ENCODE measurements at regions not wholly inside any gene's neighbourhood (a gene's known extent, or its start where the extent isn't known, plus 50 kb on each side); places are given as distances from the start of the nearest gene placed in this dataset.

DNA sequence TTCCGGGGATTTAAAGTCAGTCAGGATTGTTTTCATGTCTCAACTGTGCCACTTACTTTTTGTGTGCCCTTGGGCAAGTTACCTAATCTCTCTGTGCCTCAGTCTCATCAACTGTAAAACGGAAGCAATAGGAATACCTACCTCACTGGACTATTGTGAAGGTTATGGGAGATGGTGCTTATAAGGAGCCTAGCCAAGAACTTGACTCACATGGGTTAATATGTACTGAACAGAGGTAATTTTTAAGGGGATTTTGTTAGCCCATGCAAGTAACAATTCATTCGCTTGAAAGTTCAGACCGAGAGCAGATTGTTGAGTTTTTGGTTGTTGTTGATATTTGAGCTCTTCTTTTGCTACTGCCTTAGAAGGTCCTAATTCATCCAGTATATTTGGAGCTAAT, 202.9 kb downstream of the ZNF365 start:
- Histone ChIP-seq H3K4me1 (ENCODE audit: insufficient read depth, low read length) (no peaks in the 10 kb centered on the region), H3K9me3 (ENCODE audit: low read length) (no peaks in the 10 kb centered on the region), H2AFZ (ENCODE audit: low read depth, low read length) (no peak overlapping the region), H3K36me3 (ENCODE audit: insufficient read depth, low read length) (no peaks in the 10 kb centered on the region), H3K27me3 (ENCODE audit: insufficient read depth, low read length) (no peaks in the 10 kb centered on the region), H3K4me3 (ENCODE audit: low read length) (no peak overlapping the region)

DNA sequence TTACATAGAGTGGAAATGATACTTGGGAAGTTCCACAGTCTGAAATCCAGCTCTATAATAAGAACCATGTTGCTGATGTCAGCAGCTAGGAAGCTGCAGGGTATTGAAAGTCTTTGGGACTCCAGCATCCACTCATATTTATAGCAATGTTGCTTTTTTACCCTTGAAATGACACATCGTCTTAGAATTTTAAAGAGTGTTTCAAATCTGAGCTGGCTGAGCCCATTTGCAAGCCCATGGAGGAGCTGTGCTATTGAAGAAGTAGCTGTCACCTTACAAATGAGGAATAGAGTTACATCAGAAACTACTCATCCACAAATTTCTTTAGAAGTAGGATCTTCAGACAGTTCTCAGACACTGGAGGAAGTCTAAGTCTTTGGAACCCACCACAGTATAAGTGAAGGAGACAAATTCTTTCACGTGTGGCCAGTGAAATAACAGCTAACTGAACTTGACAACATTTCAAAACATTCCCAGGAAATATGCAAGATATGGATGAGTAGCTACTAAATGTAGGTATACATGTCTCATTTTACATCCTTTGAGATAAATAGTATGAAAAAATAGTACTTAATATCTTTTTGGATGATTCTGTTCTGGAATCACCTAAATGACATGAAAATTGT, 203.6 kb downstream of the ZNF365 start:
- Histone ChIP-seq H3K27me3 (ENCODE audit: insufficient read depth, low read length) (no peaks in the 10 kb centered on the region), H2AFZ (ENCODE audit: low read depth, low read length) (no peak overlapping the region), H3K4me1 (ENCODE audit: insufficient read depth, low read length) (no peaks in the 10 kb centered on the region), H3K4me3 (ENCODE audit: low read length) (no peak overlapping the region), H3K9me3 (ENCODE audit: low read length) (no peaks in the 10 kb centered on the region), H3K36me3 (ENCODE audit: insufficient read depth, low read length) (no peaks in the 10 kb centered on the region)

DNA sequence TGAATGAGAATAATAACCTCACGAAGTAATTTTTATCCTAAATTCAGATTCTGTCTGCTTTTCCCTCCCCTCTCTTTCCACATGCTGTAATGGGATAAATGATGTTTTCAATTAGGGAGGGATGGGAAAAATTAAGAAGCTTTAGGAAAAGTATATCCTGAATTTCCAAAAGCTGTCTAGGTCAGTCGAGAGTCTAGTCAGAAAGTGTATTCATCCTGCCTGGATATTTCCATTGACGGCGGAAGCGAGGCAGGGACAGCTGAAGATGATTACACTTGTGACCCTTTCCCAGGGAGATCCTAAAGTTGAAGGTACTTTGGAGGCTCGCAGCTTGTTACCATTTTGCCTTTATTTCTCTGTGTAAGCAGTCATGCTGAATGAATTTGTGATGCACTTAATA, 204.1 kb downstream of the ZNF365 start:
- Histone ChIP-seq H2AFZ (ENCODE audit: low read depth, low read length) (no peak overlapping the region), H3K4me3 (ENCODE audit: low read length) (no peak overlapping the region)

DNA sequence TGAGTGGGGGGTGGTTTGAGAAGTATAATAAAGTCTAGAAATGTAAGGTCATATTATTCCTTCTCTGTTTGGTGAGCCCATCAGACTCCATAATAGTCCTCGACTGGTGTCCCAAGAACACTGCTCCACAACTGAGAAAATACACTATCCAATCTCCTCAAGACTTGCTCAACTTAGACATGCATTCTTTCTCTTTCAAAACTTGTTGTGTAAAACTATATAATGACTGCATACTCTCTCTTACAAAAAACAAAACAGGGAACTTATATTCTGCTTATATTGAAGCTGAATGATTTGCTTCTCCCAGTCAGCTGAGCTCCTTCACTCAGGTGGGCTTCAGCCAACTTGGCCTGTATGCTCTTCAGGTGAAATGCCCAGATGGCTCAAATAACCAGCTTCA, 204.7 kb downstream of the ZNF365 start:
- Histone ChIP-seq H3K9me3 (ENCODE audit: low read length) (no peaks in the 10 kb centered on the region), H3K4me3 (ENCODE audit: low read length) (no peak overlapping the region), H3K36me3 (ENCODE audit: insufficient read depth, low read length) (no peaks in the 10 kb centered on the region), H3K4me1 (ENCODE audit: insufficient read depth, low read length) (no peaks in the 10 kb centered on the region), H3K27me3 (ENCODE audit: insufficient read depth, low read length) (no peaks in the 10 kb centered on the region), H2AFZ (ENCODE audit: low read depth, low read length) (no peak overlapping the region)

More for the DNA sequence above, 204.1 kb downstream of the ZNF365 start:
- Histone ChIP-seq H3K27me3 (ENCODE audit: insufficient read depth, low read length) (no peaks in the 10 kb centered on the region), H3K9me3 (ENCODE audit: low read length) (no peaks in the 10 kb centered on the region), H3K36me3 (ENCODE audit: insufficient read depth, low read length) (no peaks in the 10 kb centered on the region), H3K4me1 (ENCODE audit: insufficient read depth, low read length) (no peaks in the 10 kb centered on the region)

DNA sequence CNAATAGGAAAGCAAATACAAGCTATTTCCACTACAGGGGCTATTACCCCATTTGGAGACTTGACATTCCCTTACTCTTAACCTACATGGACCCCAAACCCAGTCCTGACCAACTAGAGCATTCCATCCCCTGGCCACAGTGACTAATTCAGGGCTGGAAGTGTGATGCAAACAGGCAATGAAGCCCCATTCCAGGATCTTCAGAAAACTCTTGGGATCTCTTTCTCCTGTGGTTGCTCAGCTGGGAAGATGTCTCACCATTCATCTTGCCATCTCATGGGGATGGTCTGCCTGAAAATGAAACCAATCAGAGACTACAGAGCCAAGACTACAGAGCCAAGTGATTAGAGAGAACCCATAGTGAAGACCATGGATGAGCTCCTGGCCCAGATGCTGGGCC, 206.2 kb downstream of the ZNF365 start:
- H2AFZ ChIP-seq (ENCODE audit: low read depth, low read length) = no peak overlapping the region
- H3K27me3 ChIP-seq (ENCODE audit: insufficient read depth, low read length) = peaks cover under 1% of the 10 kb centered on the region
- H3K4me1 ChIP-seq (ENCODE audit: insufficient read depth, low read length) = no peaks in the 10 kb centered on the region
- H3K4me3 ChIP-seq (ENCODE audit: low read length) = no peak overlapping the region
- H3K9me3 ChIP-seq (ENCODE audit: low read length) = no peaks in the 10 kb centered on the region
- H3K36me3 ChIP-seq (ENCODE audit: insufficient read depth, low read length) = no peaks in the 10 kb centered on the region

DNA sequence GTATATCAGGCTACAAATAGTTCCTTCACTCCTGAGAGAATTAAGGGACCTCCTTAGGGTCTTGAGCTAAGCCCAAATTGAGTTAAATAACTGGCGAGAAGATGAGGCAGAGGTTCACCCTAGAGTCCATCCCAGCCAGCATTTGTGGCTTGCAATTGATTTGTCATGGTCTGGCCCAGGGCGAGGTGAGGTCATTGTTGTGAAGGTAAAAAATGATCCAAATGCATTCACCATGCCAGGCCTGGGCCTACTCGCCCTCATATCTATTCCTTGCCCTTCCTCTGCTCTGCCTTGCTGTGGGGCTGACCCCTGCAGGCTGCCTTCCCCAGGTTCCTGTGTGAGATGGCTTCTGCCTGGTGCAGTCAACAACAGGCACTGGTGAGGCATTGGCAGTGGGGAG, 207.2 kb downstream of the ZNF365 start:
- no peak overlapping the region for H2AFZ ChIP-seq (ENCODE audit: low read depth, low read length)
- no peaks in the 10 kb centered on the region for H3K36me3 ChIP-seq (ENCODE audit: insufficient read depth, low read length)
- H3K4me1 ChIP-seq (ENCODE audit: insufficient read depth, low read length) = no peaks in the 10 kb centered on the region
- H3K9me3 ChIP-seq (ENCODE audit: low read length) = no peaks in the 10 kb centered on the region
- peaks cover 2% of the 10 kb centered on the region for H3K27me3 ChIP-seq (ENCODE audit: insufficient read depth, low read length)
- no peak overlapping the region for H3K4me3 ChIP-seq (ENCODE audit: low read length)

DNA sequence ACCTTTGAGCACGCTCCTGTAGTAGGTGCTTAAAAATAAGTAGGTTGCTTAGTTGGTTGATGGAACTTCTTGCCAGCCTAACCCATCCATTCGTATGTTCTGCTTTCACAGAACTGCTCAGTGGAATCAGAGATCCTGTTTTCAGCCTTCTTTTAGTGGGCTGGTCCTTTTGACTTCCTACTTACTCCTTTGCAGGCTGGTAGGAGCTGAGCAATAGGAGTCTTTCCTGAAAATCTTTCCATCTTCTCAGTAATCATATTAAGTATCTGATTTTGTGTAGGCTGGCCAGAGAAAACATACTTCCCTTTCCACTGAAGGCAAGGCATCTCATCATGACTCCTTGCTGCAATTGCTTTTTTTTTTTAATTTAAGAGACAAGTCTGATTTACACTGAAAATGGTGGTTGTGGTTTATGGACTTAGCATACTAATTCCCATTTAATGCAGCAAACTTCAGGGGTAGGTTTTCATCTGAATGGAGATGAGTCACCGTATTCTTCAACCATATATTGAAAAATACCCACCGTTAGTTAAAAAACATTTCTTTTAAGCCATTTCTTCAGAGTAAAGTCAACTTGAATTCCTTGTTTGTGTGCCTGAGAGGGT, 208.0 kb downstream of the ZNF365 start:
- Histone ChIP-seq H3K4me3 (ENCODE audit: low read length) (no peak overlapping the region), H3K9me3 (ENCODE audit: low read length) (no peaks in the 10 kb centered on the region), H3K27me3 (ENCODE audit: insufficient read depth, low read length) (peaks cover 2% of the 10 kb centered on the region), H3K36me3 (ENCODE audit: insufficient read depth, low read length) (no peaks in the 10 kb centered on the region), H2AFZ (ENCODE audit: low read depth, low read length) (no peak overlapping the region), H3K4me1 (ENCODE audit: insufficient read depth, low read length) (no peaks in the 10 kb centered on the region)

DNA sequence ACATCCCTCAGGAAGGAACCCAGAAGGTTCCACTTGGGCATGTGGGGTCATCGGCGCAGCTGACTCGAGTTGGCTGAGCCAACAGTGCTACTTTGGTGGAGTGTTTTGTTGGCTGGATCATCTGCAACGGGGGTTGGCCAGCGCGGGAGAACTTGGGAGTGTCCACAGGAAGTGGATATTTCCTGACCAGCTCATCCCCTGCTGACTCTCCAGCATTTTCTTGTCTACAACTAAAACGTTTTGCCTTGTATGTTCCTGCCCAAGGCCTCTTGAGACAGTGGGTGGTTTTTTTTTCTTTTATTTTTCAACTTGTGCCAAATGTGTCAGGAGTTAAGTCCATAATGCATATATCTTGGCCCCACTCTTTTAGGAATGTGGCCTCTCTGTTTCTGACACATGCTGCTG, 208.6 kb downstream of the ZNF365 start:
- H3K4me1 ChIP-seq (ENCODE audit: insufficient read depth, low read length) = no peaks in the 10 kb centered on the region
- peaks cover 2% of the 10 kb centered on the region for H3K27me3 ChIP-seq (ENCODE audit: insufficient read depth, low read length)
- no peak overlapping the region for H3K4me3 ChIP-seq (ENCODE audit: low read length)
- no peaks in the 10 kb centered on the region for H3K36me3 ChIP-seq (ENCODE audit: insufficient read depth, low read length)
- no peak overlapping the region for H2AFZ ChIP-seq (ENCODE audit: low read depth, low read length)
- H3K9me3 ChIP-seq (ENCODE audit: low read length) = no peaks in the 10 kb centered on the region

DNA sequence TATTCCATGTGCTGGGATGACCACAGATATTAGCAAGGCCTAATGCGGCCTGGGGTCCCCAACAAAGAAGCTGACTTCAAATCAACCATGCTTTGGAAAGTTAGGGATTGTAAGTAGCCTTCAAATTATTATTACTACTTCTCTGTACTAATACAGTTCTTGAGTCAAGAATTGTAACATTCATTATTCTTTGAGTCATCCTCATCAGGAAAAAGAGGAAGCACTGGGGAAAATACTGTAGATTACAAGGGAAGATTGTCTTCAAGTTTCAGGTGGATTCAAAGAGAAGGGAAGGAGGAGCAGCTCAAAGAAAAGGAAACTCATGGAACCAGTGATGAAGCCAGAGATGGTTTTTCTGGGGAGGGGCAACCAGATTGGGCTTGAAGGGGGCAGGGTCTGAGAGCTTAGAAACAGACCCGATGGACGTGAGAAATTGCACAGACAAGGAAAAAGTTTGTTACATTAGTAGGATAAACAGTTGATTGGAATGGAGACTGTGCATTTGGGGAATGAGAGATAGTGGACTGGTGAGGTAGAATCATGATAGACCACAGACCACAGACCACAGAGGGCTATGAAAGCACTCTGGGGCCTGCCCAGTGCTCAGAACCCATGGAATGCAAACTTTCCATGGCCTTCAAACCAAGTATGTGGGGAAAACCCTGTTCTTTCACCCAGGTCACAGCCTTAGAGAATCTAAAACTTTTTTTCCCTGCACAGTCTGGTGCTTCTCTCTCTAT, 209.9 kb downstream of the ZNF365 start:
- no peaks in the 10 kb centered on the region for H3K9me3 ChIP-seq (ENCODE audit: low read length)
- H3K36me3 ChIP-seq (ENCODE audit: insufficient read depth, low read length) = no peaks in the 10 kb centered on the region
- H3K4me1 ChIP-seq (ENCODE audit: insufficient read depth, low read length) = no peaks in the 10 kb centered on the region
- no peak overlapping the region for H2AFZ ChIP-seq (ENCODE audit: low read depth, low read length)
- H3K4me3 ChIP-seq (ENCODE audit: low read length) = no peak overlapping the region
- H3K27me3 ChIP-seq (ENCODE audit: insufficient read depth, low read length) = peaks cover 2% of the 10 kb centered on the region

DNA sequence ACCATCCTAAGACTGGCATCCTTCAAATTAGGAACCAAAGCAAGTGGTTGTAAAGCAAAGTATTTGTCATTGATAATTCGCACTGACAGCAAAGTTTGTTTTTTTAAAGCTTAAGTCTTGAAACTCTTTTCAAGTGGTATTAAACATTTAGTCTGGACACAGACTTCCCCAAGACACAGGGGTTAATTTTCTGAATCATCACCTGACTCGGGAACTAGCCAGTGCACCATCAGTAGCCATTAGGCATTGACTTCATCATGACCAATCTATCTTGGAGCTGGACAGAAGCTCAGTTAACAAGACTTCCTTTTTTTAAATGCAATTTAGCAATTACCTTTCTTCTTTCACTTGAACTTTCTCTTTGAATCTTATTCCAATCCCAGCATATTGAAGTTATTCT, 210.6 kb downstream of the ZNF365 start:
- H2AFZ ChIP-seq (ENCODE audit: low read depth, low read length) = no peak overlapping the region
- H3K9me3 ChIP-seq (ENCODE audit: low read length) = no peaks in the 10 kb centered on the region
- H3K27me3 ChIP-seq (ENCODE audit: insufficient read depth, low read length) = peaks cover 2% of the 10 kb centered on the region
- H3K36me3 ChIP-seq (ENCODE audit: insufficient read depth, low read length) = no peaks in the 10 kb centered on the region
- no peaks in the 10 kb centered on the region for H3K4me1 ChIP-seq (ENCODE audit: insufficient read depth, low read length)
- H3K4me3 ChIP-seq (ENCODE audit: low read length) = no peak overlapping the region

DNA sequence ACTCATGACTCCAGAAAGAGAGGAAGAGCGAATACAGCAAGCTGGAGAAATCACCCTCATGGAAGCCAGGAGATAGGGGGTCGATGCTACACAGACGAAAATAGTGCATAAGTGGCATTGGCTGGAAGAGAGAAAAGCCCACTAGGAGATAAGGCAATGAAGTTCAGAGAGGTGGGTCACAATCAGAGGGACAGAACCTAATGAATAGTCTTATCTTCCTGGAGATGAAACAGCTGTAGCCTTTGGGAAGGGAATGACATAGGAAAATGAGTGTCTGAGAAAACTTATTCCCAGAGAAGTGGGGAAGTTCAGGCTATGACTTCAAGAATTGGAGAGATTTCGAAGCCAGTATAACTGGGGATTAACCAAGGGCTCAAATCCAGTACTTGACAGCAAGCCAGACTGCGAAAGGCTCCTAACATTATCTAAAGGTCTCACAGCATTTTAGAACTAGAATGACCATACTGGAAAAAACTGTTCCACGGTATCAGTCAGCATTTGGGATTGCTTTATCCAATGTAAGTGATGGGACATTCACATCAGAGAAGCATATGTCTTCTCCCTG, 211.1 kb downstream of the ZNF365 start:
- Histone ChIP-seq H2AFZ (ENCODE audit: low read depth, low read length) (no peak overlapping the region), H3K4me3 (ENCODE audit: low read length) (no peak overlapping the region), H3K9me3 (ENCODE audit: low read length) (no peaks in the 10 kb centered on the region), H3K27me3 (ENCODE audit: insufficient read depth, low read length) (peaks cover 2% of the 10 kb centered on the region), H3K36me3 (ENCODE audit: insufficient read depth, low read length) (no peaks in the 10 kb centered on the region), H3K4me1 (ENCODE audit: insufficient read depth, low read length) (no peaks in the 10 kb centered on the region)

DNA sequence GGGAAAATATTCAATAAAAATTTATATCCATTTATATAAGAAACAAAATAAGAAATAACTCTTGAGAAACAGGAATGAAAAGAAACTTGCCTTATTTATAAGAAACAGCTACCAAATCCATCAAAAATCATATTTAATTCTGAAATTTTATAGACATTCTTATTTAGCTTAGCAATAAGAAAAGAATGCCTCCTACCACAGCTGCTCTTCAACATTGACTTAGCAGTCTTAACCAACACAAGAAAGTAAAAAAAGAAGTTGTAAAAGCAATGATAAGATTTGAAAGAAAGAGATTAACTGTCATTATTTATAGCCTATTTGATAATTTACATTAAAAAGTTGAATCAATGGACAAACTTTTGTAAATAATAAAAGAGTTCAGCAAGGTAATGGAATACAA, 212.8 kb downstream of the ZNF365 start:
- peaks cover 2% of the 10 kb centered on the region for H3K27me3 ChIP-seq (ENCODE audit: insufficient read depth, low read length)
- H2AFZ ChIP-seq (ENCODE audit: low read depth, low read length) = no peak overlapping the region
- no peaks in the 10 kb centered on the region for H3K4me1 ChIP-seq (ENCODE audit: insufficient read depth, low read length)
- H3K36me3 ChIP-seq (ENCODE audit: insufficient read depth, low read length) = no peaks in the 10 kb centered on the region
- no peak overlapping the region for H3K4me3 ChIP-seq (ENCODE audit: low read length)
- no peaks in the 10 kb centered on the region for H3K9me3 ChIP-seq (ENCODE audit: low read length)

DNA sequence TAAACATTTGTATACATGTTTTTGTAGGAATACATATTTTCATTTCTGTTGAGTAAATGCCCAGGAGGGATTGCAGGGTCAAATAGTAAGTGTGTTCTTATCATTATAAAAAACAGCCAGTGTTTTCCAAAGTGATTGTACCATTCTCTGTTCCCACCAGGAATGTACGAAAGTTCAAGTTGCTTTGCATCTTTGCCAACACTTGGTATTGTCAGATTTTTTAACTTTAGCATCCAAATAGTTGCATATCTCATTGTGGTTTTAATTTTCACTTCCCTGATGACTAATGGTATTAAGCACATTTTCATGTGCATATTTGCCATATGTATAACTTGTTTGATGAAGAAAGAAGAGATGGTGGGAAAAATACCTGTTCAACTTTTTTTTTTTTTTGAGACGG, 213.9 kb downstream of the ZNF365 start:
- Histone ChIP-seq H3K36me3 (ENCODE audit: insufficient read depth, low read length) (no peaks in the 10 kb centered on the region), H3K4me1 (ENCODE audit: insufficient read depth, low read length) (no peaks in the 10 kb centered on the region), H3K27me3 (ENCODE audit: insufficient read depth, low read length) (peaks cover 2% of the 10 kb centered on the region), H2AFZ (ENCODE audit: low read depth, low read length) (no peak overlapping the region), H3K4me3 (ENCODE audit: low read length) (no peak overlapping the region), H3K9me3 (ENCODE audit: low read length) (no peaks in the 10 kb centered on the region)

Data from neuron (in vitro differentiated cells).